ENCODE measurements at regions not wholly inside any gene's neighbourhood (a gene's known extent, or its start where the extent isn't known, plus 50 kb on each side); places are given as distances from the start of the nearest gene placed in this dataset.

DNA sequence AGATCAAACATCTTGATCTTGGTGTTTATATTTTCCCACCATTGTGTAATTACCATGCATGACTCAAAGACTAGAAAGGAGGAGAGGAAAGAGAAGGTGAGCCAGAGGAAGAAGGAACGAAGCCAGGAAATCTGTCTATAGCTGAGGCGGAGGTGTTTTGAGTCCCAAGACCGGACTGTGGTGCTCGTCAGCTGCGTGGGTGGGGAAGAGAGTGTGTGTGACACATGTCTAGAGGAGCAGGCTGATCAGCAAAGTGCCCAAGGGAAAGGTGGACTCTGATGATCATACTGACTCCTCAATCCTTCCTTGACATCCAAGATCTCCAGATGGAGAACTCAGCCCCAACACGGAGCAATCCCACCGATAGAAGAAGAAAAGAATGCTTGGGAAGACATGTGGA is 189.5 kb upstream of the MINDY3 start:
- in situ Hi-C loops (cut with MboI; ENCODE audit: low sequenced_read_pairs) = no loop called here
- ChIA-PET CTCF (no interaction called here), POLR2A (ENCODE audit: unreplicated experiment) (no interaction called here)
- BruUV-seq (replicated peaks) = no TSS peak
- ATAC-seq (ENCODE audit: low read depth) = no peak
- no peaks in the 10 kb centered on the region for H3K27me3 ChIP-seq (ENCODE audit: control insufficient read depth, insufficient read depth, low read length)
- H2AFZ ChIP-seq (replicated peaks; ENCODE audit: low read length, poor library complexity) = no peak overlapping the region
- no peak overlapping the region for H4K8ac ChIP-seq (ENCODE audit: low read depth in 2 of 2, low read length in 2 of 2)
- TF ChIP-seq, protein P1, sequence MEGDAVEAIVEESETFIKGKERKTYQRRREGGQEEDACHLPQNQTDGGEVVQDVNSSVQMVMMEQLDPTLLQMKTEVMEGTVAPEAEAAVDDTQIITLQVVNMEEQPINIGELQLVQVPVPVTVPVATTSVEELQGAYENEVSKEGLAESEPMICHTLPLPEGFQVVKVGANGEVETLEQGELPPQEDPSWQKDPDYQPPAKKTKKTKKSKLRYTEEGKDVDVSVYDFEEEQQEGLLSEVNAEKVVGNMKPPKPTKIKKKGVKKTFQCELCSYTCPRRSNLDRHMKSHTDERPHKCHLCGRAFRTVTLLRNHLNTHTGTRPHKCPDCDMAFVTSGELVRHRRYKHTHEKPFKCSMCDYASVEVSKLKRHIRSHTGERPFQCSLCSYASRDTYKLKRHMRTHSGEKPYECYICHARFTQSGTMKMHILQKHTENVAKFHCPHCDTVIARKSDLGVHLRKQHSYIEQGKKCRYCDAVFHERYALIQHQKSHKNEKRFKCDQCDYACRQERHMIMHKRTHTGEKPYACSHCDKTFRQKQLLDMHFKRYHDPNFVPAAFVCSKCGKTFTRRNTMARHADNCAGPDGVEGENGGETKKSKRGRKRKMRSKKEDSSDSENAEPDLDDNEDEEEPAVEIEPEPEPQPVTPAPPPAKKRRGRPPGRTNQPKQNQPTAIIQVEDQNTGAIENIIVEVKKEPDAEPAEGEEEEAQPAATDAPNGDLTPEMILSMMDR (conservative IDR thresholded peaks at IDR 0.05; ENCODE audit: low read depth, low read length) = no peak
- TF ChIP-seq SMC3 (IDR thresholded peaks at IDR 0.05; ENCODE audit: low read depth, low read length) (no peak), BHLHE40 (IDR thresholded peaks at IDR 0.05; ENCODE audit: low read depth, low read length) (no peak), NFE2L2 (IDR thresholded peaks at IDR 0.05; ENCODE audit: low read depth, low read length) (no peak), MAZ (IDR thresholded peaks at IDR 0.05; ENCODE audit: borderline replicate concordance, low read depth, low read length) (no peak), CEBPB (IDR thresholded peaks at IDR 0.05; ENCODE audit: low read depth, low read length) (no peak), MXI1 (IDR thresholded peaks at IDR 0.05; ENCODE audit: borderline replicate concordance, low read depth, low read length) (no peak)
- TF ChIP-seq, protein P2, sequence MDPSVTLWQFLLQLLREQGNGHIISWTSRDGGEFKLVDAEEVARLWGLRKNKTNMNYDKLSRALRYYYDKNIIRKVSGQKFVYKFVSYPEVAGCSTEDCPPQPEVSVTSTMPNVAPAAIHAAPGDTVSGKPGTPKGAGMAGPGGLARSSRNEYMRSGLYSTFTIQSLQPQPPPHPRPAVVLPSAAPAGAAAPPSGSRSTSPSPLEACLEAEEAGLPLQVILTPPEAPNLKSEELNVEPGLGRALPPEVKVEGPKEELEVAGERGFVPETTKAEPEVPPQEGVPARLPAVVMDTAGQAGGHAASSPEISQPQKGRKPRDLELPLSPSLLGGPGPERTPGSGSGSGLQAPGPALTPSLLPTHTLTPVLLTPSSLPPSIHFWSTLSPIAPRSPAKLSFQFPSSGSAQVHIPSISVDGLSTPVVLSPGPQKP (IDR thresholded peaks at IDR 0.05; ENCODE audit: borderline replicate concordance, low read depth, low read length) = no peak
- TF ChIP-seq, protein P3, sequence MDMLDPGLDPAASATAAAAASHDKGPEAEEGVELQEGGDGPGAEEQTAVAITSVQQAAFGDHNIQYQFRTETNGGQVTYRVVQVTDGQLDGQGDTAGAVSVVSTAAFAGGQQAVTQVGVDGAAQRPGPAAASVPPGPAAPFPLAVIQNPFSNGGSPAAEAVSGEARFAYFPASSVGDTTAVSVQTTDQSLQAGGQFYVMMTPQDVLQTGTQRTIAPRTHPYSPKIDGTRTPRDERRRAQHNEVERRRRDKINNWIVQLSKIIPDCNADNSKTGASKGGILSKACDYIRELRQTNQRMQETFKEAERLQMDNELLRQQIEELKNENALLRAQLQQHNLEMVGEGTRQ (IDR thresholded peaks at IDR 0.05; ENCODE audit: low read depth, low read length) = no peak
- H4K20me1 ChIP-seq (ENCODE audit: insufficient read depth, low read length) = no peaks in the 10 kb centered on the region
- WGBS, 2 experiments (ENCODE audit: extremely low coverage in 2 of 2, insufficient read length in 1 of 2) = 54% methylated on average over 4 of the region's 7 CpGs; no CpG with 5 or more reads in 1 of the 2 experiments
- H3K14ac ChIP-seq (replicated peaks; ENCODE audit: low read depth, low read length) = no peak overlapping the region
- no peak overlapping the region for H4K5ac ChIP-seq (ENCODE audit: low read depth, low read length)
- no peaks in the 10 kb centered on the region for H3K4me1 ChIP-seq (ENCODE audit: control insufficient read depth, insufficient read depth, low read length)
- dilution Hi-C loops (cut with HindIII; ENCODE audit: low sequenced_read_pairs, unreplicated experiment) = no loop called here
- H2AK9ac ChIP-seq (replicated peaks; ENCODE audit: low read depth, low read length, poor library complexity) = no peak overlapping the region
- no peak overlapping the region for H4K91ac ChIP-seq (ENCODE audit: insufficient read depth, low read depth, low read length)
- no peak overlapping the region for H3K27ac ChIP-seq (ENCODE audit: insufficient read depth, low read length)
- H2AK5ac ChIP-seq (ENCODE audit: low read depth, low read length) = no peak overlapping the region
- H2BK15ac ChIP-seq (ENCODE audit: low read depth, low read length) = no peak overlapping the region
- no peak overlapping the region for H3K56ac ChIP-seq (ENCODE audit: extremely low read depth, insufficient read depth, low read length)
- H3K4ac ChIP-seq (ENCODE audit: low read depth, low read length) = no peak overlapping the region
- no peak overlapping the region for H3K23ac ChIP-seq (ENCODE audit: low read depth, low read length)
- H2BK120ac ChIP-seq (ENCODE audit: low read depth, low read length) = no peak overlapping the region
- H3K4me3 ChIP-seq (ENCODE audit: insufficient read depth, low read depth, low read length) = no peak overlapping the region
- H3K79me1 ChIP-seq (ENCODE audit: low read depth in 1 of 2, low read length in 2 of 2) = no peaks in the 10 kb centered on the region
- DNase-seq = no peak
- peaks cover 12% of the 10 kb centered on the region for H3K9me3 ChIP-seq (ENCODE audit: control insufficient read depth, insufficient read depth, low read length)
- H3K4me2 ChIP-seq (ENCODE audit: low read depth, low read length) = no peak overlapping the region
- H3K9me1 ChIP-seq (ENCODE audit: insufficient read depth, low read length) = no peaks in the 10 kb centered on the region
- H2BK5ac ChIP-seq (ENCODE audit: low read depth, low read length, poor library complexity, severe bottlenecking) = no peak overlapping the region
- H3K18ac ChIP-seq (ENCODE audit: low read depth, low read length) = no peak overlapping the region
- no peak overlapping the region for H2BK20ac ChIP-seq (ENCODE audit: low read depth, low read length)
- intact Hi-C loops (cut with micrococcal nuclease) = no loop called here
- H3K36me3 ChIP-seq (ENCODE audit: control insufficient read depth, insufficient read depth, low read length) = no peaks in the 10 kb centered on the region
- no peak overlapping the region for H3K9ac ChIP-seq (ENCODE audit: low read depth, low read length)

Data from IMR-90 (cell line).